ENCODE measurements at regions not wholly inside any gene's neighbourhood (a gene's known extent, or its start where the extent isn't known, plus 50 kb on each side); places are given as distances from the start of the nearest gene placed in this dataset.

DNA sequence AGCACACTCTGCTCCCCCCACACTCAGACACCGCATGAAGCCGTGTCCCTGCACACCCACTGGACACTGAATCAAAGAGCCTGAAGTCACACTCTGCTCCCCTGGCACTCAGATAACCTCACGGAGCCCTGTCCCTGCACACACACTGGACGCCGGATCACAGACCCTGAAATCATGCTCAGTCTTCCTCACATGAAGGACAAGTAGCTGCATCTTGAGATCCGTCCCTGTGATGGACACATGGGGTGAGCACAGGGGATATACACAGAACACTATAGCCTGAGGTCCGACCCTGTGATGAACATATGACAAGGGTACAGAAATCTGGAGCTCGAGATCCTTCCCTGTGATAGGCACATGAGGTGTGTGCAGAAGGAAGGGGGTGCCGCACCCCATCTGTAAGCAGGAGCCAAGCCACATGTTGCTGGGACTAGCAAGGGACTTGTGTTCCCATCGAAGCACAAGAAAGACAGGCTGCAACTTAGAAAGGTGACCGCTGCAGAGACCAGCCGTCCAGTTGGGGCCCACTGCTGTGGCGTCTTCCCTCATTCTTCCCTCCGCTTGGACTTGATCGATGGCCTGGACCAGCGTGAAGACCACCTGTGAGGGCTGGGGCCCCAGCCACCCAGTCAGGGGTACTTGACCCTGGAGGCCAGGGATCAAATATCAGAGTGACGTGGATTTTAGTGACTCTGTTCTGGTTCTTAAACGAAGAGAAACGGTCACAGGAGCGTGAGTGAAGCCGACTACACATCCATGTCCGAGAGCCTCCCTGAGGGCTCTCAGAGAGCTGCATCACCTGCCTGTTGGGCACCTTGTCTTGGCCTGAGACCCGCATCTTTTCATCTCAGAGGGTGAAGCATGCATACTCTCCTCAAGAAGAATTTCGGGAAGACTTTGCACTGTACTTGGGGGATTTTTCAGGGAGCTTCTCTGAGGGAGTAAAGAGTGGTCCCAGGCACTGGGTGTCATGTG, 391.7 kb upstream of the SALL3 start:
- no peak for DNase-seq

DNA sequence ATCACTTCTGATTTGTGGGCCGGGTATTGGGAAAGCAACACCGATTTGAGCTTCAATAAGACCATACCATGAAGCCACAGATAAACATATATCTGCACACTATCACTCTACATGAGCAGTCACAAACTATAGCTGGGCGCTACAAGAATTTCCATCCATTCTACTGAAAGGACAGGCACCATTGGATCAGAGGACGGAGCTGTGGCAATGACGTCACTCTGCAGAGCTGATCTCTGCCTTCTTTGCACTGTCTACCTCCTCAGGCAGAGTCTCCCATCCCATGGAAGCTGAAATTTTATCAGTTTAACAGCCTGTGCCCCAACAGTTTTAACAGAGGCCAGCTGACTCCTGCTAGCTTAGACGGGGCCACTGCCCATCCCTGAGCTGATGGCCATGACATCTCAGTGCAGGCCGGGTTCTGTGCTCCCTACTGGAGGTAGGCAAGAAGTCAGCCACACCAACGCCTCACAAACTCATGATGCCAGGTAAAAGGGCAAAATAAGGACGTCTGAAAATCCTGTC, 389.6 kb upstream of the SALL3 start:
- no peak for DNase-seq

DNA sequence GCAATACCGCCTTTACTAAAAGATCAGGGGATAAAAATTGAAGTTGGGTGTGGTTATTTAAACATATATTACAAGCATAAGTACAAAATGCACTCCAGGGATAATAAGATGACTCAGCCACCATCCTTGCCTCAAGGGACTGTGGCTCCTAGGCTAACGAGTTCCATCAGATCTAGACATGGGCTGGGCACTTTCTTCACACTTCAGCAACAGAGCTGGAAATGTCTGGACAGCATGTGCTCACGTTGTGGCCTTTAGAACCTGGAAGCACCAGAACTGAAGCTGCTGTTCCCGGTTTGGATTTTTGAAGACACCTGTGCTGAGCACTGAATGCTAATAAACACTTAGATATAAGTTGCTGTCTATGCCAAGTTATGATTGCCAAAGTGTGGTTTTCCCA, 384.2 kb upstream of the SALL3 start:
- DNase-seq, result no peak

DNA sequence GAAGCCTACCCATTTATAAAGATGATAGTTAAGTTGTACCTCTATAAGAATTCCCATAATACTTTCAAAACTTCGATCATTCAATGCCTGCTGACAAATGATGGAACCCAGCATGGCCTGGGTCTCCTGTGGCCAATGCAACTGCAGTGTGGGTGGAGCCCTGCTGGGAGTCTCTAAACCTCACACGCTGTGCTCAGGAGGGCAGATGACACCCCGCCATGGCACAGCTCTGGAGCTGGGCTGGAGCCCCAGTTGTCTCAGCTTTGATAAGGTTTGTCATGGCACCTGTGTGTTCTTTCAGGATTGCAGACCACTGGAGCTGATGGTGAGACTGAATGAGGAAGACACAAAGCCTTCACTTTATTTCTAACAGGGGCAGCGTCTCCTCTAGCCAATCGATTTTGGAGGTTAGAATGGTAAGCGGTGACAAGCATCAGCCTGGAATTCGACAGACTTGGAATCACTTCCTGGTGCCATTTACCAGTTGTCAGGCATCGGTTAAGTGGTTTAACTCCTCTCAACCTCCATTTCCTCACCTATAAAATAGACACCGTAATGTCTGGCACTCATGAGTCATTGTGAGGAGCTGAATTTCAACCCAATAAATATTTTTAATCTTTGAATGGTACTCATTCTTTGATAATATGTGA, 383.6 kb upstream of the SALL3 start:
- DNase-seq, result no peak

DNA sequence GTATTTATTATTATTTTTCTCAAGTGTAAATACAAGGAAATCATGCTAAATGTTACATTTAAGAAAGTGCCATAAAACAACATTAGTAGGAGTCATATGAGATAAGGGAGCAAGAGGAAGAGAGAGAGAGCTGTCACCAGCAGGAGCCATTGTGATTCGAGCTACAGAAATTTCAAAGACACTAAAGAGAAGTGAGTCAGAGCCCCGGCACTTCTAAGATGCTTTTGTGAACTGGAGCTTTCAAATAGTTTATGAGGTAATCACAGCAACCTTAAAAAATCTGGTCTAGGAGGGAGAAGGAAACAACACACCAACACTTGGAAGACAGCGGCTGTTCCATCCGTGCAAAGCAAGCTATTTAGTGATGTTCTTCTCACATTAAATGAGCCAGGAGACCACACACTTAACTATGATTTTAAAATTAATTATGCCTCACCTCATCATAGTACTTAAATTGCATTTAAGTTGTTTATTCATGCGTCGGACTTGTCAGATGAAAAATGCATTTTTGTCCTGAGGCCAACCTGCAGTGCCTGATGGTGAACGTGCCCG, 382.7 kb upstream of the SALL3 start:
- DNase-seq, result no peak

DNA sequence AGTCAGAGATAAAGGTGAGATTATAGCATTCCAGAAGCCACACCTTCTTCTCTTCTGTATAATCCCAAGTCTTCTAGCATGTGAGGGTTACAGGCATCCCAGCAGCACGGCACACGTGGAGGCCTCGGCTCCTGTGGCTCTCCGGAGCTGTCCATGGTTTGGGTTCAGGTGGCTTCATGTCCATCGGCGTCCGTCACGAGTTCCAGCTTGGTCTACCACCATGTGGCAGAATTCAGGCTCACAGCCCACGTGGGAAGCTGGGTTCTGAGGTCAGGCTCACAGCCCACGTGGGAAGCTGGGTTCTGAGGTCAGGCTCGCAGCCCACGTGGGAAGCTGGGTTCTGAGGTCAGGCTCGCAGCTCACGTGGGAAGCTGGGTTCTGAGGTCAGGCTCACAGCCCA, 378.3 kb upstream of the SALL3 start:
- DNase-seq, result no peak

DNA sequence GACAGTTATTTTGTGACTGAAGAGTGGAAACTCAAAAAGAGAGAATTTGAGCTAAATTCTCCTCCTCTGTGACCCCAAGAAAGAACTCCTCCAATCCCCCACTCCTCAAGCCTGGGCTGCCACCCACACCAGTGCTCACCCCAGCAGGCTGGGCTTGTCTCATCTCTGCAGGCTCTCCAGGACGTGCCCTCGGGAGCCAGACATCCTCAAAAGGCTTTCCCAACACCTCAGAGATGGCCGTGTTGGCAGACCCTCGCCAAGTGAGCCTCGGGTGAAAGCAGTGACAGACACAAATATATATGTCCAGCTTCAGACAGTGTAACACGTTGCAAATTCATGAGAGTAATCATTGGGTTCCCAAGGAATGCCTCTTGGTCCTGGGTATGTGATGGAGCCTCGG, 377.7 kb upstream of the SALL3 start:
- no peak for DNase-seq

DNA sequence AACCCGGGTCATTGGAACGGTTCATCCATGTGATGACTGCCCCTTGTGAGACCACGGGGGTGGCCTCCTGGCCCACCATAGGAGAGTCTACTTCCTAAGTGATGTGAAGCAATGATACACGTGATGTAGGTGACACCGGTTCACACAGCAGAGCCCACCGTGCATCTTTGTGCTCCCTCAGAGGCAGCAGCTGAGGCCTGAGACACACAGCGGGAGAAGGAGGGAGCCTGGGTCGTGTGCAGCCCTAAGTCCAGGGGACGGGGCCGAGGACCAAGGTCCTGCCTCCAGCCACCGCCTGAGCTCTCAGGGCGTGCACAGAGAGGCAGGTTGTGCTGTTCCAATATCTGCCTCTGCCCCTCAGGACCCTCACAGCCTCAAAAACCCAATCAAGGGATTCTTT, 377.2 kb upstream of the SALL3 start:
- no peak for DNase-seq

DNA sequence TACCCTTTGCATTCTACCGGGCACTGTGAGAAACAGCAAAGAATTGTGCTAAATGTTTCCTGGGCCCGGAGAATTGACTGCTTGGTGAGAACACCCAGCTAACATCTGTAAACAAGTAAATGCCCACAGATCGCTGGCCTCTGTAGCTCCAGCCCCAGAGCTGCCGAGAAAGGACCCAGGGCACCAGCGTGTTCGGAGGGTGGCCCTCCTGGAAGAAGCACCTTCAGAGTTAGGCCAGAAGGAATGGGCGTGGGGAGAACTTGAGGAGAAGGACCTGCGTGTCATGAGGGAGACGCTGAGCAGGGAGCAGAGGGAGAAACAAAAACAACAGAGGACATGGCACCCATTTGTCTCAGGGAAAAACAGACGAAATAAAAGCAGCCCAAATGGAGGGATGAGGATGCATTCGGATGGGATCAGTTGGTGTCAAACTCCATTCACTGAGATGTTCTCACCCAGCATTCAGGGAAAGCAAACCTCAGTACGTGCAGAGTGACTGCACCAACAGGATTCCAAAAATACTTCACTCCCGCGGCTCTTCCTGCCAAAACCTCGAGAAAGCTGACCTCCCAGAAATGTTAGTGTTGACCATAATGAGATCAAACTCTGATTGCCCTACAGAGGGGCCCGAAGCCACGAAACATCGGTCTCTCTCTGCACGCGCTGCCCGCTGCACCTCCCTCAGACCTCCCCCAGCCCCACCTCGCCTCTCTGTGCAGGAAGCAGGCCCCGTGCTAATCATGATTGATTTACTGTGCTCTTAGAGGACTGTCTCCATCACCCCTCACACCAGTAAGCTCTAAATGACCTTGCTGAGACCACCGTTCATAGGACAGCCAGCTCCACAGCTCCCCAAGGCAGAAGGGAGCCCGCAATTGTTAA, 376.3 kb upstream of the SALL3 start:
- no peak for DNase-seq

DNA sequence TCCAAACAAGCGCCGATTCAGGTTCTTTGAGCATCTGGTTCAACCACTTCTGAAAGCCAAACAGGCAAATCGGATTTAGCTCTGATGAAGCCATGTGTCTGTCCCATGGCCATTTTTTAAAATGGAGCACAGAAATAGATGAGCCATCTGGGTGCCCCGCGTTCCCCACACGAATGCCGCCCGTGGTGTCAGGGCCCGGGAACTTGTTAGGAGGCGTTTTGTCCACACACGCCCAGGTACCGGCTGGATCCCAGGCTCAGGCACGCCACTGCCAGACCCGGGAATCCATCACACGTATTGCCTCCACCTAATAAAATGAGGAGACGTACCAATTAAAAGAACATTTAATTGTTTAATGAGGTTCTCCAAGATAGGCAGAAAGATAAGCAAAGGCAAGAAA, 374.4 kb upstream of the SALL3 start:
- DNase-seq, result no peak

DNA sequence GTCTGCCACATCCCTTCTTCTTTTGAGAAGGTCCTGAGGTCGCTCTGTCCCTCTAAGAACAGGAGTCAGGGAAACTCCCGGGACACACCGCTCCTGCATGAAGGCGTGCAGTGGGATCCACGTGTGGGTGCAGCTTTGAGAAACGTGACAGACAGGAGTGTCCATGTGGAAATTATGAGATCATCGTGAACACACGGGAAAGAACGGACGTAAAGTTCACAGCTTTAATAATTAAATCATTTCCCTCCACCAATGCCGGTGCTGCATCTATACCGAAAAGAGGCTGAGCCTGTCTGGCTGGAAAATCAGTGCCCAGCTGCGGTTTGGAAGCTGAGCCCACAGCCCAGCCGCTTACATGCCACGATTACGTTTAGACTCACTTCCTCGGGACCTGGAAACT, 372.4 kb upstream of the SALL3 start:
- DNase-seq, result peak; percentile 35

DNA sequence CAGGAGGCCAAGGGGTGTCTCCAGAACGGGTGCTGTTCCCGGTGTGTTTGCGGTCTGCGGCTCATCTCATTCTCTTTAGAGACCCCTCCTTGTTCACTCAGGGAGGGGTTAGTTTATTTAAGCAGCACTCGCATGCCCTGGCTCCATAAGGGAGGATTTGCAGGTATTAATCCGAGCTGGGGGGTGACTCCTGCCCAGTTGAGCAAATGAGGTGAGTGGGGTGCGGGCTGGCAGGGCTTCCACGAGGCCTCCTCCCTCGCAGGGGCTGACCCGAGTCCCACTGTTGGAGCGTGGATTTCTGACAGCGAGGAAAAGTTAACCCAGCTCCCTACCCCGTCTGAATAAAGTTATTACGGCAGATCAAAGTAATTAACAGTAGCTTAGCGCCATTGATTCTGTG, 371.8 kb upstream of the SALL3 start:
- no peak for DNase-seq

DNA sequence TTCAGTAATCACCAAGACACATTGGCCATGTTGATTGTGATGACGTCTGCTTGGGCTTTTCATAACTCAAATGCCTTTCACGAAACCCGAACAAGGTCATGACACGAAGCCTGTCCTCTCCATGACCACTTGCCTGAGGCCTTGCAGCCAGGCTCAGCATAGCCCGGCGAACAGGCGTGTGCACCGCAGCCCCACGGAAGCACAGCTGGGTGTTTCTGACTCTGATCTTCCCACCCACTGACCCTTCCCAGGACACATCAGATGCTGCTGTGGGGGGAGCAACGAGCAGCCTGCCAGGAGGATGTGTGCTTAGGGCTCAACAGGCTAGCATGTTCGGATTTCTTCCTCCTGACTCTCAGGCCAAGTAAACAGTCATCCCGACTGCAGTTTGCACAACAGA, 369.4 kb upstream of the SALL3 start:
- DNase-seq, result no peak

DNA sequence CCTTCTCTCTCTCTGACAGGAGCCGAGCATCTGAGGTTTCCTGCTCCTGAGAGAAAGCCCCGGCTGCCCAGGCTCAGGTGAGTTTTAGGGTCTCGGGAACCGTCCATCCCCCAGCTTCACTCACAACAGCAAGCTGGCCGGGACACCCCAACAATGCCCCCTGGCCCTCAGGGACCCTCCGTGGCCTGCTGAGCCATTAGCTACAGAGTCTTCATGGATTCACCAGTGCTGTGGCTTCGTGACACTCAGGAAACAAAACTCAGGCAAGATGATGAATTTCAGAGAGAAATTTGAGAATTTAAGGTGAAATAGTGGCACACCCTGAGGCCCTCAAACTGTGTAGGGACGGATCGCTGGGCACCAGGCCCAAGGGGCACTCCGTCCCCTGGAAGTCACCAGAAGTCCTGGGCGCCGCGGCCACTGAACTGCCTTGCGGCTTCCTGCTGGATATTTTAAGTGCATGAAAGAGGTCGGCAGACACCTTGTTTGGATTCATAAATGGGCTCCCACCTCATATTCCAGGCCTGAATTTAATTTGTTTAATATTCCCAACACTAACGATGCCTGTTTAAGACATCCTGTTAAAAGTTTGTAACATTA, 368.3 kb upstream of the SALL3 start:
- DNase-seq, result no peak

DNA sequence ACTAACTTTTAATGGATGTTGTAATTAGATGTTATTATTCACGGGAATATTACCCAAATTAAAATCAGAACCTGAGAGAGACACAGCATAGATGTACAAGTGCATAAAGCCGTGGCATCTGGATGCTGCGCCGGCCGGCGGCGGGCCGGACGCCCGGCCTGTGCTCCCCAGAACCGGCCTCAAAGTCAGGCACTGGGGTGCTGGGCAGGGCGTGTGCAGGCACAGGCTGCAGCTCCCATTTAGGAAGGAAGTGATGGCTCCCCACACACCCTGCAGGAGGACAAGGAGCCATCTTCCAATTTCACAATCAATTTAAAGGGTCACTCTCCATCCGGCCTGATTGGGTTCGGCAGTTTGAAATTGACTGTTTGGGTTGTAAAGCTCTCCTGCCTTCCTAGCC, 367.7 kb upstream of the SALL3 start:
- DNase-seq, result no peak

DNA sequence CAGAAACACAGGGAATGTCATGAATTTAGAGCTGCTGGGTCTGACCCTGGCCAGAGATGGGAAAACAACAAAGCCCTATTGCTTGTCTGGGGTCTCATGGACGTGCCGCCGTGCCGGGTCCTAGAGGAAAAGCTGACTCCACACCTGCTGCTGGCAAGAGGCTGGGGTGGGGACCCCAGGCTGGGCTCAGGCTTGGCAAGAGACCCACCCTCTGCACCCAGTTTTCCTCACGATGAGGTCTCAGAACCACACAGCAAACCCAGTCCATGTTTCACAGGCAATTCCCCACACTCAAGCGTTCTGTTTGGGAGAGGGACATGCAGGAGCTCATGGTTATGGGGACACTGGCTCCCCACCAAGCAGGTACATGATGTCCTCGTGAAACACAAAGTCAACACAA, 367.3 kb upstream of the SALL3 start:
- no peak for DNase-seq

DNA sequence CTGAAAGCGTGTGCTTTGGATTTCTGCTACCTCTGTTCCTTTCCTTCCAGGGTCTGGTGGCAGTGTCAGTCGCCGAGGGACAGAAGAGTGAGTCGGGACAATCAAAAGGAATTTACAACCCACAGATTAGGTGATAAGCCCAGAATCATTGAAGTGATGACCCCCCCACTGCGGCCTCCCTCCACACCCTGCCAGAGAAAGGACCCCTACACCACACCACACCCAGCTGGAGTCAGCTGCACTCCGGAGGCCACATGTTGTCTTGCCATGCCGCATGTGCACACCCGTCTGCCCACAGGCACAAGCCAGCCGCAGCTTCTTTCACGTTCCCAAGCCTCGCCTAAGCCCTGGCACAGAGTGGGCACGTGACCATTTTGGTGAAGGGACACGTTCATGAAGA, 366.8 kb upstream of the SALL3 start:
- no peak for DNase-seq

DNA sequence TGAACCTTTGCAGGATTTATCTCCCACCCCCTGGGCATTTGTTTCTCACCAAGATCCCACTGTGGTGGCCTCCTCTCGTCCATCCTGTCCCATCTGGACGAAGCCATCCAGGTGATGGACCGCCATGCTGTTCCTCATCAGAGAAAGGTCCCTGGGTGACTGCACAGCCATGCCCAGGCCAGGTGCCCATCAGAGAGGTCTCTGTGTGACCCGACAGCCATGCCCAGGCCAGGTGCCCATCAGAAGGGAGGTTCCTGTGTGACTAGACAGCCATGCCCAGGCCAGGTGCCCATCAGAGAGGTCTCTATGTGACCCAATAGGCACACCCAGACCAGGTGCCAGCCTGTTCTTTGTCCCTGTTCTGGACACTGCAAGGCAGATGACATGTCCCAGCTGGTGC, 360.9 kb upstream of the SALL3 start:
- DNase-seq, result no peak

DNA sequence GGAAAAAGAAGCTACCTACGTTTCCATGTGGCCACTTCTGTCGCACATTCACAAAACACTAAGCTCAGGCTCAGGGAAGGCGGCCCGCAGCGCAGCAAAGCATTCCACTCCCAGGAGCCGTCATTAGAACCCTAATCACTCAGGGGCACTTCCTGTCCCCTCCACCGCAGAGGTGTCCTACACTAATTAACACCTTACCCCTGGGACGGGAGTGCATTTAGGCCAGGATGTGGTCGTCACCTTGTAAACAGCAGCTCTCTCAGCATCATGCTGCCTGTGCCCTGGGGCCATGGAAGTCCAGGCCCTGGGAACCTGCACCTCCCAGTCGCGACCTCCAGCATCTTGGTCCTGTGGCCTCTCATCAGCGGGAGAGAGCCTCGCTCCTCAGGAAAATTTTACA, 359.8 kb upstream of the SALL3 start:
- DNase-seq, result no peak

DNA sequence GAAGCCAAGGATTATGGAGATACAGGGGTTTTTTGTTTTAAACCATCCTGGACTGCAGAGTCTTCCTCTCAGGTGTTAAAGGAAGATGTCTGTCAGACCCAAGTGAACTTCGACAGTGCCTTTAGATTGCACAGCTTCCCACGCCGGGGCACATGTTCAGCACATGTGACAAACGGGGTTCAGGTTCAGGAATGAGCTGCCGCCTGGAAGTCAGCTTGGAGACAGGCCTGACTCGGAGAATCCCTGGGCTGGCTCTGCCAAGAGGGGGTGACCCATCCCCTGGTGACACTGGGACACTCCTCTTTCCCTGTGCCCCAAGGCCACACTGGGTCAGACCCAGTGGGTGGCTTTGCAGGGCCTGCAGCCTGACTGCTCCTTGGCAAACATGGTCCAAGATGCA, 359.3 kb upstream of the SALL3 start:
- DNase-seq, result no peak

DNA sequence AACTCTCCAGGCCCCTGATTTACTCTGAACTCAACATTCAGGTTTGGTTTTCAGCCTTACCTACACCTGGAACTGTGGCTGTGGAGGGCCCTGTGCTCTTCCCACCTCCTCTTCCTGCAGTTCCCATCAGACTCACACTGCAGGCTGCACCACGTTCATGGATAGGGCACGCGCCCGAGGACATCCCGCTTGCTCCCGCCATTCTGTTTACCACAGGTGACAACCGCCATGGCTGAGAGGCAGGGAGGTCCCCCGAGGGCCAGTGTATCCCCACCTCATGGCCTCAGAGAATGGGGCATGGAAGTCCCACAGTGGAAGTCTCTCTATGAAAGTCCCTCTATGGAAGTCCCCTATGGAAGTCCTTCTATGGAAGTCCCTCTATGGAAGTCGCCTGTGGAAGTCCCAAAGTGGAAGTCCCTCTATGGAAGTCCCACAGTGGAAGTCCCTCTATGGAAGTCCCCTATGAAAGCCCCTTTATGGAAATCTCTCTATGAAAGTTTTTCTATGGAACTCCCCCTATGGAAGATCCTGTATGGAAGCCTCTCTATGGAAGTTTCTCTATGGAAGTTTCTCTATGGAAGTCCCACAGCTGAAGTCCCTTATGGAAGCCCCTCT, 358.4 kb upstream of the SALL3 start:
- no peak for DNase-seq

Data from right hindlimb (tissue), 1 donor.